ENCODE measurements at regions not wholly inside any gene's neighbourhood (a gene's known extent, or its start where the extent isn't known, plus 50 kb on each side); places are given as distances from the start of the nearest gene placed in this dataset.

GRCh38 chr6:3911614-3912336, 62.6 kb downstream of the FAM50B start (continued):
- TF ChIP-seq CUX1 (CRISPR knock-in tag; IDR thresholded peaks at IDR 0.05) (no peak), TEAD1 (CRISPR knock-in tag; IDR thresholded peaks at IDR 0.05) (peak; percentile 38 to 44; a peak in 1 of 4 replicates), MLLT1 (IDR thresholded peaks at IDR 0.05) (0 out of 4 replicates have a peak, but pooled peaks of 1 of the 2 experiments have one; percentile 37), ILF3 (IDR thresholded peaks at IDR 0.05; ENCODE audit: borderline replicate concordance) (0 out of 2 replicates have a peak, but pooled peaks have one; percentile 50), PCBP2 (IDR thresholded peaks at IDR 0.05; ENCODE audit: low read depth, low read length, poor library complexity, severe bottlenecking) (no peak), SIRT6 (IDR thresholded peaks at IDR 0.05; ENCODE audit: low read depth, low read length) (no peak), ZNF830 (CRISPR knock-in tag; IDR thresholded peaks at IDR 0.05) (no peak), MEIS2 (IDR thresholded peaks at IDR 0.05; ENCODE audit: partially characterized antibody) (peak; percentile 37), NFIX (CRISPR knock-in tag; IDR thresholded peaks at IDR 0.05; ENCODE audit: low read depth) (no peak), MYNN (IDR thresholded peaks at IDR 0.05) (peak; percentile 53; the same call in 1 of the 2 replicates), MYNN (CRISPR knock-in tag; IDR thresholded peaks at IDR 0.05) (no peak), CTBP1 (IDR thresholded peaks at IDR 0.05; ENCODE audit: borderline replicate concordance) (peak; percentile 91), ZNF408 (CRISPR knock-in tag; IDR thresholded peaks at IDR 0.05; ENCODE audit: low read depth) (no peak), ZNF124 (CRISPR knock-in tag; IDR thresholded peaks at IDR 0.05) (no peak), MAFK (IDR thresholded peaks at IDR 0.05; ENCODE audit: low read length) (no peak; the same call in 1 of the 2 replicates), MCM7 (IDR thresholded peaks at IDR 0.05) (no peak), ZBTB17 (CRISPR knock-in tag; IDR thresholded peaks at IDR 0.05) (no peak), ZC3H4 (CRISPR knock-in tag; IDR thresholded peaks at IDR 0.05; ENCODE audit: borderline replicate concordance) (no peak), CREM (IDR thresholded peaks at IDR 0.05; ENCODE audit: low read depth) (peak; percentile 74), ASH1L (IDR thresholded peaks at IDR 0.05; ENCODE audit: borderline replicate concordance, low read depth, partially characterized antibody) (no peak), ZNF12 (CRISPR knock-in tag; IDR thresholded peaks at IDR 0.05) (no peak), POLR2AphosphoS2 (IDR thresholded peaks at IDR 0.05; ENCODE audit: low read length) (no peak)
- TF ChIP-seq, protein P1, sequence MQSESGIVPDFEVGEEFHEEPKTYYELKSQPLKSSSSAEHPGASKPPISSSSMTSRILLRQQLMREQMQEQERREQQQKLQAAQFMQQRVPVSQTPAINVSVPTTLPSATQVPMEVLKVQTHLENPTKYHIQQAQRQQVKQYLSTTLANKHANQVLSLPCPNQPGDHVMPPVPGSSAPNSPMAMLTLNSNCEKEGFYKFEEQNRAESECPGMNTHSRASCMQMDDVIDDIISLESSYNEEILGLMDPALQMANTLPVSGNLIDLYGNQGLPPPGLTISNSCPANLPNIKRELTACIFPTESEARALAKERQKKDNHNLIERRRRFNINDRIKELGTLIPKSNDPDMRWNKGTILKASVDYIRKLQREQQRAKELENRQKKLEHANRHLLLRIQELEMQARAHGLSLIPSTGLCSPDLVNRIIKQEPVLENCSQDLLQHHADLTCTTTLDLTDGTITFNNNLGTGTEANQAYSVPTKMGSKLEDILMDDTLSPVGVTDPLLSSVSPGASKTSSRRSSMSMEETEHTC (IDR thresholded peaks at IDR 0.05): no peak
